Stimulated activated CD4-positive, alpha-beta T cell treated with anti-CD3 and anti-CD28 coated beads, Interleukin-2, amount 100 ng/mL, for 48 hours (primary cell): ENCODE measurements at regions not wholly inside any gene's neighbourhood (a gene's known extent, or its start where the extent isn't known, plus 50 kb on each side); places are given as distances from the start of the nearest gene placed in this dataset.
"Not testable (repeated sequence)": the region's sequence is repeated elsewhere in the genome, so short reads cannot be mapped to it uniquely, and the experiment has no call there.

Source experiments
- DNase-seq, 2 donors: peaks; one replicate each; pipeline ENCODE4 v3.0.0-alpha.2; 2020

- no peak for DNase-seq
Measured at GRCh38 chr4:123682931-123683330, 286.3 kb downstream of the SPRY1 start.

DNA sequence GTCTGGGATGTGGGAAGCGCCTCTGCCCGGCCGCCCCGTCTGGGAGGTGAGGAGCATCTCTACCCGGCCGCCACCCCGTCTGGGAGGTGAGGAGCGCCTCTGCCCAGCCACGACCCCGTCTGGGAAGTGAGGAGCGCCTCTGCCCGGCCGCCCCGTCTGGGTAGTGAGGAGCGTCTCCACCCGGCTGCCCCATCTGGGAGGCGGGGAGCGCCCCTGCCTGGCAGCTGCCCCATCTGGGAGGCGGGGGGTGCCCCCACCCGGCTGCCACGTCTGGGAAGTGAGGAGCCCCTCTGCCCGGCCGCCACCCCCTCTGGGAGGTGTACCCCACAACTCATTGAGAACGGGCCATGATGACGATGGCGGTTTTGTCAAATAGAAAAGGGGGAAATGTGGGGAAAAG, 288.3 kb downstream of the SPRY1 start:
- DNase-seq = not testable (repeated sequence)

- not testable (repeated sequence) for DNase-seq
Measured at GRCh38 chr4:123695531-123695930, 298.9 kb downstream of the SPRY1 start.

GRCh38 chr4:123696687-123697086, 300.1 kb downstream of the SPRY1 start:
- no peak for DNase-seq

- DNase-seq = no peak
Measured at GRCh38 chr4:123698556-123698955, 302.0 kb downstream of the SPRY1 start.

GRCh38 chr4:123699880-123700771, 303.5 kb downstream of the SPRY1 start:
- DNase-seq = no peak

DNA sequence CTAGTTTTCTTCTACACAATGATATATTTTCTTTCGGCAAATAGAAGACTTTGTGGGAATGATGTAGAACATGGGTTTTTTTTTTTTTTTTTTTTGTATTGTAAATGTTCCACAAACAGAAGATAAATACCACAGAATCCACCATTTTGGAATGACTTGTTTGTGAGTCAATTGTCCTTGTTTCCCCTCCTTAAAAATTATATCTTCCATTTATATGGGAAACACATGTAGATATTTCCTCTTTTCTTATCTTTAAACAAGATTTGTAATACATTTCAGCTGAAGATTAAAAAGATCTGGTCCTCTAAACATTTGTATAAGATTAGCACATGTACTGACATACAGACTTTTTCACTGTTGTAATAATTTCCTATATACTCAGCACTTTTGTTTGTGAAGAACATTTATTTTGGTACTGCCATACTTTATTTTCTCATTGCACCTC, 304.6 kb downstream of the SPRY1 start:
- DNase-seq = no peak

GRCh38 chr4:123705419-123705818, 308.8 kb downstream of the SPRY1 start:
- no peak for DNase-seq

- no peak for DNase-seq
Measured at GRCh38 chr4:123706973-123707372, 310.4 kb downstream of the SPRY1 start.

- no peak for DNase-seq
Measured at GRCh38 chr4:123708902-123709301, 312.3 kb downstream of the SPRY1 start.

DNA sequence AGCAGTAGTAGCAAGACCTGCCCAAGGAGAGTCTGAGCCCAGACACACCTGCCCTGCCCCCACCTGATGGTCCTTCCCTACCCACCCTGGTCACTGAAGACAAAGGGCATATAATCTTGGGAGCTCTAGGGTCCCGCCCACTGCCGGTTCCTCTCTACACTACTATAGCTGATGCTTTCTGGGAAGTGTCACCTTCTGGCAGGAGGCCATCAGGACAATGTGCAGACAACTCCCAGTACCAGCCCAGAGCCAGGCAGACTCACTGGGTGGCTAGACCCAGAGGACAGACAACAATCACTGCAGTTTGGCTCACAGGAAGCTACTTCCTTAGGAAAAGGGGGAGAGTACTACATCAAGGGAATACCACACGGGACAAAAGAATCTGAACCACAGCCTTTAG, 312.7 kb downstream of the SPRY1 start:
- no peak for DNase-seq

DNA sequence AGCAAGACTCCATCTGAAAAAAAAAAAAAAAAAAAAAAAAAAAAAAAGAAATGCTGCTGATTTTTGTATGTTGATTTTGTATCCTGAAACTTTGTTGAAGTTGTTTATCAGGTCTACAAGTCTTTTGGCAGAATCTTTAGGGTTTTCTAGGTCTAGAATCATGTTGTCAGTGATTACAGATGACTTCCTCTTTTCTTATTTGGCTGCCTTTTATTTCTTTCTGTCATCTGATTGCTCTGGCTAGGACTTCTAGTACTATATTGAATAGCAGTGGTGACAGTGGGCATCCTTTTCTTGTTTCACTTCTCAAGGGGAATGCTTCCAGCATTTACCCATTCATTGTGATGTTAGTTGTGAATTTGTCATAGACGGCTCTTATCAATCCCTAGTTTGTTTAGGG, 334.4 kb downstream of the SPRY1 start:
- no peak for DNase-seq

DNA sequence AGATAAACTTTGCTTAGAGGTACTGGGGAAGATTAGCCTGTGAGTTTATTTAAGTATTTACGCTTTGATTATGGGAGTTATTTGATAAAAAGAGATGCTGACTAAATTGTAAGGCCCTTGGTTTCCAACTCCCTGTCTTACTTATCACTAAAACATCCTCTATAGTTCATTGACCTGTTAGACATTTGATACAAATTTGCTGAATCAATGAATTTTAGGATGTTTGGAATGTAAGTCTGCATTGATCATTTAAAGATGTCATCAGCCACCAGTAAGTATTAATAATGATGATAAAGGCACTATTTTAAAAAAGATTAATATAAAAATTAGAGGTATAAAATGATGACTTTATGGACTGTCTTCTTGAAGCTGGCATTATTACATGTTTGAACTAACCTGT, 340.6 kb downstream of the SPRY1 start:
- no peak for DNase-seq

DNA sequence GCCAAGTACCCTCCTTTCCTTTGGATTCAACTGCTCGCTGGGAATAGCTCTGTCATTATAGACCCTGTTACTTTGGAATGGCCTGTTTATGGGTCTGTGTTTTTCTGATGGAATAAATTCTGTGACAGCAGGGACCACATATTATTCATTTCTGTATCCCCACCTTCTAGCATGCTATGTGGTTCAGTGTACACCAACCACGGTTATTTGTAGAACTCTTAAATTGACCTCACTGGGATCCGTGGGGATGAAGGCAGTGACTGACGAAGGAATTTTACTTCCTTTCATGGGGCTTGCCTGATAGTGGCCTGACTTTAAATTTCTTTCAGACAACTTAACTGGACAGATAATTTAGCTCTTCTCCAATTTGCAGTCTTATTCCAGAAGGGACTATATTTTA, 343.2 kb downstream of the SPRY1 start:
- no peak for DNase-seq

DNA sequence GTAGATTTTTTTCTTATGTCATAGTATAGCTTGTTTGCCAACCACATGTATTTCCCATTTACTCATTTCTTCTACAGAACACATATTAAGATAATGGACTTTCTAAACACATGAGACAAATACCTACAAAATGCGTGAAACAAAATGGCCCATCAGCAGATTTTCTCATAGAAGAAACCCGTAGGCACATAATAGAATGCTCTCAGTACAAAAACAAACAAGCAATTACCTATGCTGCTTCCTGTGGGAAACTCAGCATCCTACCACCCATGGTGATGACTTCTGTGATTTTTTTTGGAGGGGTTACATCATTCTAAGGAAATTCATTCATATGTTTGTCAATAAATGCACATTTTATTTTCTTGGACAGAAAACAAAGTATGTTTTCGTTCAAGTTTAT, 343.6 kb downstream of the SPRY1 start:
- no peak for DNase-seq

DNA sequence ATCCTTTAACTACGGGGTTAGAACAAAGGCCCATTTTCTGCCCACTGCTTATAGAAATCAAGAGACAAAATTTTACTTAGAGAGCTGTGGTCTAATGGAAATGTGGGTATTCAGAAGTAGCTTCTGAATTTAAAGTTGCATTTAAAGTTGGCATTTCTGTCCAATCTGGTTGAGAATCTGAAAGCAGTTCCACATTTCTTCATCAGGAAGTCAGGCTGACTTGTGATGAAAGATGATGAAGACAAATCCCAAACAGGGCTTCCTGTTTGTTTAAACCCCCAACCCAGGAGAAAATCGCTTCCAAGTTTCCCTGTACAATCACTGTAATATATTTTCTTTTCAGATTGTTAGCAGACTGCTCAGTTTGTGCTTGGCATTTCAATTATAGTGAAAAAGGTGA, 345.3 kb downstream of the SPRY1 start:
- DNase-seq = no peak

GRCh38 chr4:123743848-123744247, 347.3 kb downstream of the SPRY1 start:
- DNase-seq = no peak

DNA sequence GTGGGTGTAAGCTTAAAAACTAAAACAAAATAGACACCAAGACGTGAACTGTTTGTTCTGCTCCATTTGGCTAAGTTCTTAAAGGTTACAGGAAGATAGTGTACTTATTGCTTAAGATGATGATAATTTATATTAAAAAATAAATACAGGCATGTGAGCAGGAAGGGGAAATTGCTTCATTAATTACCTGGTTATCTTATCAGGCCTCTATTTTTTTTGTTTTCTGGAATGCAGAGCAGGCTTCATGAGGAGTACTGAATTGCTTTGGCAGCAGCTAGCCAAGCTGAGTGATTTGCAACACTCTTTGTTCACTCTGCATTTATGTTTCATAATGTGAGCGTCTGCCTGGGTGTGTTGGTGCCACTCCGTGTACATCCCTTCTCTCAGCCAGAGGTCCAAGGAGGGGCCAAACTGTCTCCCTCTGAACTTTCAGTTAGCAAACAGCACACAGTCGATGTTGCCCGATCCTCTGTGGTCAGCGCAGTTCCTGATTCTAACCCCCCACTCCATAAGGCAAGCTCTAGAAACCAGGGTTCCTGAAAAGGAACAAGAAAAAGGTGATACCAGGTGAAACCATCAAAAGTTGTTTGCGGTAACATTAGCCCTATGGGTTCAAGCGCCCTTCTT, 348.2 kb downstream of the SPRY1 start:
- no peak for DNase-seq

DNA sequence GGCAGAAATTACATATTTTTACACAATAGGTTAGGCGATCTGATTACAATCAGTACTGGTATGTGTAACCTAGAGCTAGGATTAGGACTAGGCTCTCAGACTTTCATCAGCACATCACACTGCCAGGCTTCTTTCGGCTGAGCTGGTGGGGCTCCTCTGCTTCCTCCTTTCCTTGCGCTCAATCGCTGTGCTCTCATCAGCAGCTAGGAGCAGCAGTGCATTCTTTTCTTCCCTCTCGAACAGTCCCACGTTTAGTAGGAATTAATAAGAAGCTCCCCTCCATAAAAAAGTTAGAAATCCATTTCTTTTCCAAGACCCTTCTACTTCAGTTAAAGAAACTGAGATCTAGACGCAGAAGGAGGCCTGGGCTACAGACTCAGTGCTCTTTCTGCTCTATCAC, 350.4 kb downstream of the SPRY1 start:
- DNase-seq = no peak

DNA sequence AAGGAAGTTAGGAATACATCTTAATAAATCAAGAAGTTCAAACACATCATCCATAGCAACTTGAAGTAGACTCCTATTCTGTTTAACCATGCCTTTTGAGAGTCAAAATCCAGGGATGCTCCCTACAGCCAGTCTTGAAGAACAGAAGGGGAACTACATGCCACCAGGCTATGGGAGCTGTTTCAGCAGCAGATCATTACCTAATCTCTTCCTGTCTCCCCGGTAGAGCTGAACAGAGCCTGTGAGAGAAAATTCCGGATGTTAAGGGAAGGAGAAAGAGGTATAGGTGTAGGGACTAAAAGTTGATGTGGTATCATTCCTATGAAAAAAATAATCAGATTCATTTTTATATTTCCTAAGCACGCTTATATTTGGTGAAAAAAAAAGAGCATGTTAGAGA, 352.2 kb downstream of the SPRY1 start:
- DNase-seq = no peak

DNA sequence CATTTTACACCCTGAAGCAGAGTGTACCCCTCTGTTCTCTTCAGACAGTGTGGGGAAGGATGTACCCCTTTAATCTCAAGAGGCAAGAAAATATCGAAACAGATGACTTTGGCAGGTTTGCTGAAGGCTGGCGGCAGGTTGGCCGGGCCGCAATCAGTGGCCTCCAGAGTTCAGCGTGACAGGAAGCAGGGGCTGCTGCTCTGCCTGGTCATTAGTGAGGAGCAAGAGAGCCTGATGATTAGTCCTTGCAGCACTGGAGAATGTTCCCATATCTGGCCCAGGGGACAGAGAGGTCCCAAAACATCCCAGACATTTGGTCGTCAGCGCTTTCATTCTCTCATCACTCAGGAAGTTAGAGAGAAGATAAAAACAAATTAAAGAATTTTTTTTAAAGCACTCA, 352.8 kb downstream of the SPRY1 start:
- no peak for DNase-seq

GRCh38 chr4:123750044-123750443, 353.4 kb downstream of the SPRY1 start:
- no peak for DNase-seq

- no peak for DNase-seq
Measured at GRCh38 chr4:123755655-123756054, 359.1 kb downstream of the SPRY1 start.

DNA sequence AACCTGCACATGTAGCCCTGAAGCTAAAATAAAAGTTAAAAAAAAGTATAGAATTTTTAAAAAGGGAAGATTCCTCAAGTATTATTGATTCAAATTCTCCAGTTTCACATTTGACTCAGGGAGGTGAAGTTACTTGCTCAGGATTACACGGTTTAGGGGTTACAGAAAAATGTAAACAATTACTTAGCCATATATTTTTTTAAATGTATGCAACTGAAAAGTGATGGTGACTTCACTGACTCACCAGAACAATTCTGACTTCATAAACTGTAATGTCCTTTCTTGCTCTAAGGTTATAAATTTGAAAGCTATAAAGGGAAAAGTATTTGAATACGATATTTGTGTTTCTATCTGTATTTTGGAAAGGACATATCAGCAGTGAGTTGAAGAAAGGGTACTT, 371.2 kb downstream of the SPRY1 start:
- no peak for DNase-seq

DNA sequence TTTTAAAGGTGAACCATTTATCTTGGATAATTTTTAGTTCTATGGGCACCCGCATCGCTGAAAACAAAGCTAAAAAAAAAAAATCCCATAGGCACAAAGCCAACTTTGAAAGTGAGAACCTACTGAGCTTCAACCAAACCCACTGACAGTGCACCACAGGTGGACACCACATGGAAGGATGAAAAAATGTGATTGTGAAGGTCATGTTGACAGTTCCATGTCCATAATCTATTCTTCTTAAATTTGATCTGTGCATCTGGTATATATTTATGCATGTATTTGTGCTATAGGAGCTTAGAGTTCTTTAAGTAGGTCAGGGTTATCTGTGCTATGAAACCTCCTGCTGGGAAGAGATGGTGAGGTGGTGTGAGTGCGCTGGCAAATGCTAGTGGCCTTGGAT, 374.3 kb downstream of the SPRY1 start:
- no peak for DNase-seq
